ENCODE measurements at regions not wholly inside any gene's neighbourhood (a gene's known extent, or its start where the extent isn't known, plus 50 kb on each side); places are given as distances from the start of the nearest gene placed in this dataset.

GRCh38 chr3:126269354-126269753 lies 87.9 kb downstream of the KLF15 start:
- H3K18ac ChIP-seq (ENCODE audit: low read length), result no peak overlapping the region
- no peak overlapping the region for H2BK12ac ChIP-seq (ENCODE audit: low read length)
- H3K36me3 ChIP-seq (replicated peaks in 1 of 2; ENCODE audit: control insufficient read depth in 2 of 2, insufficient read depth in 2 of 2, low read length in 2 of 2), result no peaks in the 10 kb centered on the region
- H3K9me3 ChIP-seq (replicated peaks in 1 of 2; ENCODE audit: control insufficient read depth in 2 of 2, insufficient read depth in 1 of 2, low read depth in 1 of 2, low read length in 2 of 2), result no peaks in the 10 kb centered on the region
- WGBS, 2 donors (ENCODE audit: extremely low coverage in 2 of 2, insufficient read length in 2 of 2, insufficient replicate concordance in 1 of 2), result no CpG with 5 or more reads among the region's 4 CpGs
- H3K4me1 ChIP-seq (ENCODE audit: control insufficient read depth in 2 of 2, insufficient read depth in 1 of 2, low read depth in 1 of 2, low read length in 2 of 2), result peaks cover 14 to 22% of the 10 kb centered on the region in 2 donors
- no peak overlapping the region for H2BK15ac ChIP-seq (ENCODE audit: low read length)
- no peak overlapping the region for H2BK5ac ChIP-seq (ENCODE audit: low read length)
- H4K91ac ChIP-seq (ENCODE audit: low read depth, low read length, poor library complexity), result no peak overlapping the region
- no peak overlapping the region for H3K4ac ChIP-seq (ENCODE audit: low read length)
- no peak overlapping the region for H3K14ac ChIP-seq (ENCODE audit: low read length)
- H3K79me1 ChIP-seq (ENCODE audit: low read depth, low read length), result no peaks in the 10 kb centered on the region
- DNase-seq (ENCODE audit: low spot score), result no peak
- H3K4me2 ChIP-seq (ENCODE audit: insufficient read depth, low read length, poor library complexity, severe bottlenecking), result no peak overlapping the region
- no peak overlapping the region for H2AK5ac ChIP-seq (ENCODE audit: low read depth, low read length)
- no peak overlapping the region for H3K27ac ChIP-seq (replicated peaks; ENCODE audit: low read length)
- no peak overlapping the region for H3K23ac ChIP-seq (ENCODE audit: low read depth, low read length, poor library complexity)
- H4K8ac ChIP-seq (ENCODE audit: low read depth, low read length), result no peak overlapping the region
- H3K27me3 ChIP-seq (ENCODE audit: control insufficient read depth in 3 of 3, insufficient read depth in 3 of 3, low read depth in 1 of 3, low read length in 3 of 3), result no peaks in the 10 kb centered on the region
- H2BK120ac ChIP-seq (ENCODE audit: low read depth, low read length), result no peak overlapping the region
- H3K9ac ChIP-seq (ENCODE audit: low read depth, low read length, poor library complexity), result no peak overlapping the region
- H2AFZ ChIP-seq (ENCODE audit: low read length), result no peak overlapping the region
- no peak overlapping the region for H3K4me3 ChIP-seq (ENCODE audit: low read length in 2 of 2)

GRCh38 chr3:126268866-126269265 lies 88.3 kb downstream of the KLF15 start:
- no CpG with 5 or more reads among the region's 3 CpGs for WGBS, 2 donors (ENCODE audit: extremely low coverage in 2 of 2, insufficient read length in 2 of 2, insufficient replicate concordance in 1 of 2)

GRCh38 chr3:126267976-126268615 lies 87.7 kb upstream of the ALDH1L1 start:
- H3K4ac ChIP-seq (ENCODE audit: low read length), result peak overlapping the region; percentile 95
- DNase-seq (ENCODE audit: low spot score), result no peak
- no peak overlapping the region for H3K14ac ChIP-seq (ENCODE audit: low read length)
- no peak overlapping the region for H3K23ac ChIP-seq (ENCODE audit: low read depth, low read length, poor library complexity)
- H2BK12ac ChIP-seq (ENCODE audit: low read length), result peak overlapping the region; percentile 97
- H3K36me3 ChIP-seq (replicated peaks in 1 of 2; ENCODE audit: control insufficient read depth in 2 of 2, insufficient read depth in 2 of 2, low read length in 2 of 2), result no peaks in the 10 kb centered on the region
- H3K18ac ChIP-seq (ENCODE audit: low read length), result peak overlapping the region; percentile 90
- H3K27me3 ChIP-seq (ENCODE audit: control insufficient read depth in 3 of 3, insufficient read depth in 3 of 3, low read depth in 1 of 3, low read length in 3 of 3), result no peaks in the 10 kb centered on the region
- no peak overlapping the region for H4K8ac ChIP-seq (ENCODE audit: low read depth, low read length)
- H3K4me1 ChIP-seq (ENCODE audit: control insufficient read depth in 2 of 2, insufficient read depth in 1 of 2, low read depth in 1 of 2, low read length in 2 of 2), result peaks cover 14 to 21% of the 10 kb centered on the region in 2 donors
- WGBS, 2 donors (ENCODE audit: extremely low coverage in 2 of 2, insufficient read length in 2 of 2, insufficient replicate concordance in 1 of 2), result no CpG with 5 or more reads among the region's 15 CpGs
- H3K9me3 ChIP-seq (replicated peaks in 1 of 2; ENCODE audit: control insufficient read depth in 2 of 2, insufficient read depth in 1 of 2, low read depth in 1 of 2, low read length in 2 of 2), result no peaks in the 10 kb centered on the region
- H3K79me1 ChIP-seq (ENCODE audit: low read depth, low read length), result no peaks in the 10 kb centered on the region
- peak overlapping the region; percentile 93 for H2AK5ac ChIP-seq (ENCODE audit: low read depth, low read length)
- no peak overlapping the region for H3K4me2 ChIP-seq (ENCODE audit: insufficient read depth, low read length, poor library complexity, severe bottlenecking)
- peak overlapping the region; percentile 91 for H2AFZ ChIP-seq (ENCODE audit: low read length)
- peak overlapping the region; percentile 49 for H2BK120ac ChIP-seq (ENCODE audit: low read depth, low read length)
- H4K91ac ChIP-seq (ENCODE audit: low read depth, low read length, poor library complexity), result peak overlapping the region; percentile 90
- peak overlapping the region; percentile 96 for H2BK15ac ChIP-seq (ENCODE audit: low read length)
- H3K4me3 ChIP-seq (ENCODE audit: low read length in 2 of 2), result peak overlapping the region; percentile 38 to 64
- peak overlapping the region; percentile 96 for H3K27ac ChIP-seq (replicated peaks; ENCODE audit: low read length)
- peak overlapping the region; percentile 79 for H2BK5ac ChIP-seq (ENCODE audit: low read length)
- H3K9ac ChIP-seq (ENCODE audit: low read depth, low read length, poor library complexity), result peak overlapping the region; percentile 52

More at GRCh38 chr3:126268866-126269265, 88.3 kb downstream of the KLF15 start:
- DNase-seq (ENCODE audit: low spot score), result no peak
- Histone ChIP-seq H2BK5ac (ENCODE audit: low read length) (no peak overlapping the region), H3K4ac (ENCODE audit: low read length) (no peak overlapping the region), H2AK5ac (ENCODE audit: low read depth, low read length) (peak overlapping the region; percentile 93), H3K9me3 (replicated peaks in 1 of 2; ENCODE audit: control insufficient read depth in 2 of 2, insufficient read depth in 1 of 2, low read depth in 1 of 2, low read length in 2 of 2) (no peaks in the 10 kb centered on the region), H2BK12ac (ENCODE audit: low read length) (peak overlapping the region; percentile 53), H4K8ac (ENCODE audit: low read depth, low read length) (no peak overlapping the region), H3K9ac (ENCODE audit: low read depth, low read length, poor library complexity) (no peak overlapping the region), H3K4me1 (ENCODE audit: control insufficient read depth in 2 of 2, insufficient read depth in 1 of 2, low read depth in 1 of 2, low read length in 2 of 2) (peaks cover 14 to 22% of the 10 kb centered on the region in 2 donors), H3K27ac (replicated peaks; ENCODE audit: low read length) (no peak overlapping the region), H3K14ac (ENCODE audit: low read length) (no peak overlapping the region), H2AFZ (ENCODE audit: low read length) (no peak overlapping the region), H3K27me3 (ENCODE audit: control insufficient read depth in 3 of 3, insufficient read depth in 3 of 3, low read depth in 1 of 3, low read length in 3 of 3) (no peaks in the 10 kb centered on the region), H3K18ac (ENCODE audit: low read length) (peak overlapping the region; percentile 30), H3K4me3 (ENCODE audit: low read length in 2 of 2) (no peak overlapping the region), H3K79me1 (ENCODE audit: low read depth, low read length) (no peaks in the 10 kb centered on the region), H3K4me2 (ENCODE audit: insufficient read depth, low read length, poor library complexity, severe bottlenecking) (no peak overlapping the region), H3K36me3 (replicated peaks in 1 of 2; ENCODE audit: control insufficient read depth in 2 of 2, insufficient read depth in 2 of 2, low read length in 2 of 2) (no peaks in the 10 kb centered on the region), H4K91ac (ENCODE audit: low read depth, low read length, poor library complexity) (no peak overlapping the region), H2BK120ac (ENCODE audit: low read depth, low read length) (no peak overlapping the region), H2BK15ac (ENCODE audit: low read length) (no peak overlapping the region), H3K23ac (ENCODE audit: low read depth, low read length, poor library complexity) (no peak overlapping the region)

DNA sequence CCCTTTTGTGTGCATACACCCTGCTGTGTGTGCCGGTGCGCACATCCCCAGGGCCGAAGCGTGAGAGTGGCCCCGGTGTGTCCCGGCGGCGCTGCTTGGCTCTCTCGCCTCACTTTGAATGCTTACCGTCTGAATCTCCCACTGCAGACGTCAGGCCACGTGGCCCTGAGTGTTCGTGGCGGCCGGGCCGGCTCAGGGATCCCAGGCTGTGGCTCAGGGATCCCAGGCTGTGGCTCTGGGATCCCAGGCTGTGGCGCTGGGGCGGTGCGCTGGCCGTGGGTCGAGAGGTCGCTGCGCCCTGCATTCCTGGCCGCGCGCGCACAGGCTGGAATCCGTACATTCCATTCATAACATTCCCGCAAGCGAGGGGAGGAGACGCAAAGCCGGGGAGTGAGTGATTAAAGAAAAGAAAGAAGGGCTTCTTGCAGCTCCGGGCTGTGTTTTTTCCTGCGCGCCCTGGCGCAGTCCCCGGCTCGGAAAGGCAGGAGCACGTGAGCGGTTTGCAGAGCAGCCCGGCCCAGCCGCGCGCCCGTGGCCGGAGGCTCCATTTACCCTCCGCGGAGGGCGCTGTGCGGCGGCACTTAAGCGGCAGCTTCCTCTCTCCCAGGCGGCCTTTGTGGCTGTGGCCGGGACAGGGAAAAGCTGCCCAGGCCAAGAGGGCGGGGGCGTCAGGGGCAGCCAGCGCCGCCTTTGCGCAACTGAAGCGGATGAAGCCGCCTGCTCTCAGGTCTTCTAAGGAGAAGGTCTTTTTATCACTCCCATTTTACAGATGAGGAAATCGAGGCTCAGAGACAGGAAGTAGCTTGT lies 87.0 kb upstream of the ALDH1L1 start:
- peak overlapping the region; percentile 52 for H3K4me2 ChIP-seq (ENCODE audit: insufficient read depth, low read length, poor library complexity, severe bottlenecking)
- H3K9ac ChIP-seq (ENCODE audit: low read depth, low read length, poor library complexity), result peak overlapping the region; percentile 85
- peak overlapping the region; percentile 90 for H4K91ac ChIP-seq (ENCODE audit: low read depth, low read length, poor library complexity)
- peak overlapping the region; percentile 96 for H3K18ac ChIP-seq (ENCODE audit: low read length)
- H3K9me3 ChIP-seq (replicated peaks in 1 of 2; ENCODE audit: control insufficient read depth in 2 of 2, insufficient read depth in 1 of 2, low read depth in 1 of 2, low read length in 2 of 2), result no peaks in the 10 kb centered on the region
- no peaks in the 10 kb centered on the region for H3K27me3 ChIP-seq (ENCODE audit: control insufficient read depth in 3 of 3, insufficient read depth in 3 of 3, low read depth in 1 of 3, low read length in 3 of 3)
- H3K4me3 ChIP-seq (ENCODE audit: low read length in 2 of 2), result peak overlapping the region; percentile 38 to 64
- DNase-seq (ENCODE audit: low spot score), result peak; percentile 93
- H2BK15ac ChIP-seq (ENCODE audit: low read length), result peak overlapping the region; percentile 96
- peak overlapping the region; percentile 25 for H2BK12ac ChIP-seq (ENCODE audit: low read length)
- H4K8ac ChIP-seq (ENCODE audit: low read depth, low read length), result peak overlapping the region; percentile 77
- H3K4ac ChIP-seq (ENCODE audit: low read length), result no peak overlapping the region
- peak overlapping the region; percentile 96 for H3K27ac ChIP-seq (replicated peaks; ENCODE audit: low read length)
- H2AK5ac ChIP-seq (ENCODE audit: low read depth, low read length), result peak overlapping the region; percentile 93
- peak overlapping the region; percentile 31 for H3K23ac ChIP-seq (ENCODE audit: low read depth, low read length, poor library complexity)
- H3K36me3 ChIP-seq (replicated peaks in 1 of 2; ENCODE audit: control insufficient read depth in 2 of 2, insufficient read depth in 2 of 2, low read length in 2 of 2), result no peaks in the 10 kb centered on the region
- peak overlapping the region; percentile 97 for H2BK120ac ChIP-seq (ENCODE audit: low read depth, low read length)
- H3K14ac ChIP-seq (ENCODE audit: low read length), result no peak overlapping the region
- peak overlapping the region; percentile 79 for H2BK5ac ChIP-seq (ENCODE audit: low read length)
- WGBS, 2 donors (ENCODE audit: extremely low coverage in 2 of 2, insufficient read length in 2 of 2, insufficient replicate concordance in 1 of 2), result no CpG with 5 or more reads among the region's 62 CpGs
- H3K79me1 ChIP-seq (ENCODE audit: low read depth, low read length), result no peaks in the 10 kb centered on the region
- H3K4me1 ChIP-seq (ENCODE audit: control insufficient read depth in 2 of 2, insufficient read depth in 1 of 2, low read depth in 1 of 2, low read length in 2 of 2), result peaks cover 14 to 21% of the 10 kb centered on the region in 2 donors
- peak overlapping the region; percentile 91 for H2AFZ ChIP-seq (ENCODE audit: low read length)

All from neuronal stem cell (in vitro differentiated cells).